ENCODE measurements at regions not wholly inside any gene's neighbourhood (a gene's known extent, or its start where the extent isn't known, plus 50 kb on each side); places are given as distances from the start of the nearest gene placed in this dataset.

GRCh38 chr12:60849723-60850122 is 1253.9 kb downstream of the SLC16A7 start:
- DNase-seq (ENCODE audit: low read depth in 2 of 2): no peak

DNA sequence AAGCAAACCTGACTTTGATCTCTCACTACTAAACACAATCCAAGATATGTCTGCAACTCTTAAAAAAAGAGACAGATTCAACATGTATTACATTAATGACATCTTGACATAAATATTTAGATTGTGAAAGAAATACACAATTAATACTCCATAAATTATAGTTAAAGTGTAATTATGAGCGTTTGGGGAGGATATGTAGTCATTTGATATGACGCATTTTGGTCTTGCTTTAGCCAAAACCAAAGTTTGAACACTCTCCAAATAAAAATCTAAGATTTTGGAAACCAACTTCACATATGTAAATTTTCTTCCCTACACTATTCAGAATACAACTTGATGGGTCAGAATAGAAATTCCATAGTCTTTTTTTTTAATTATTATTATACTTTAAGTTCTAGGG is 1257.6 kb downstream of the SLC16A7 start:
- no peak for DNase-seq (ENCODE audit: low read depth in 2 of 2)

DNA sequence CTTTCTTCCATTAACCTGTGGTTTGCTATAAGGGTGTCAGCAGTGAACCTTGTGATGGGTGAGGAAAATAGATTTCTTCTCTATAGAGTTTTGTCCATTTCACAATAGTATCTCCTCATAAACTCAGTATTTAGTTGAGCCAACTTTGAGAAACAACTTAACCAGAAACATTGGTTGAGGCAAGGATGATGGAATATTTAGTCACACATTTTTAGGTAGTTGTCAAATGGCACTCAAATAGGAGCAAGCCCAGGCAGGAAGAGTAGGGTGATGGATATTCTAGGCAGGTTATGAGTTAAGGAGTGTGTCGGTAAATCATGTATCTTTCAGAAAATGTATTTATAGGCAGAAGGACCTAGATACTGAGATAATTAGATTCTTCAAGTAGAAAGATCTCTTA is 1267.6 kb downstream of the SLC16A7 start:
- no peak for DNase-seq (ENCODE audit: low read depth in 2 of 2)

- DNase-seq (ENCODE audit: low read depth in 2 of 2): no peak
These were observed 1276.4 kb downstream of the SLC16A7 start for GRCh38 chr12:60872219-60872618.

GRCh38 chr12:60872850-60873713 is 1277.3 kb downstream of the SLC16A7 start:
- DNase-seq (ENCODE audit: low read depth in 2 of 2): no peak

- no peak for DNase-seq (ENCODE audit: low read depth in 2 of 2)
These were observed 1278.3 kb downstream of the SLC16A7 start for GRCh38 chr12:60874091-60874490.

- no peak for DNase-seq (ENCODE audit: low read depth in 2 of 2)
These were observed 1325.1 kb downstream of the SLC16A7 start for GRCh38 chr12:60920841-60921495.

- DNase-seq (ENCODE audit: low read depth in 2 of 2): no peak
These were observed 1325.7 kb downstream of the SLC16A7 start for GRCh38 chr12:60921541-60921940.

DNA sequence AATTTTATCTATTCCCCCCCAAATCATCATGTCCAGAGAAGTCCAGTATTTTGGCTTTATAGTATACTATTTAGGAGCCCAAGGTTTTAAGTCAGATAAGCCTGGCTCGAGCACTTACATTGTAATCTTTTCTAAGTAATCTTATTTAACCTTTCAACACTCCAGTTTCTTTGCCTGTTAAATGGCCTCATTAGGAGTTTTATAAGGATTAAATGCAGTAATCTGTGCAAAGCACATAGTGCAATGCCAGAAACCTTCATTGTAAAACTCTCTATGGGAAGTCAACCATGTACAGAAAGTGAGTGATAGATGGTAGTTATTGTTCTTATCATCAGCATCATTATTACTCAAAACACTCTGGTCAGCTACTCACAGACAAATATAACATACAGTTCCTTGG is 1330.4 kb downstream of the SLC16A7 start:
- no peak for DNase-seq (ENCODE audit: low read depth in 2 of 2)

GRCh38 chr12:60930151-60930550 is 1330.1 kb upstream of the USP15 start:
- no peak for DNase-seq (ENCODE audit: low read depth in 2 of 2)

GRCh38 chr12:60935981-60936761 is 1324.0 kb upstream of the USP15 start:
- no peak for DNase-seq (ENCODE audit: low read depth in 2 of 2)

- DNase-seq (ENCODE audit: low read depth in 2 of 2): no peak
These were observed 1312.7 kb upstream of the USP15 start for GRCh38 chr12:60947533-60947932.

GRCh38 chr12:60967128-60967527 is 1293.1 kb upstream of the USP15 start:
- no peak for DNase-seq (ENCODE audit: low read depth in 2 of 2)

- no peak for DNase-seq (ENCODE audit: low read depth in 2 of 2)
These were observed 1282.2 kb upstream of the USP15 start for GRCh38 chr12:60977966-60978365.

- DNase-seq (ENCODE audit: low read depth in 2 of 2): no peak
These were observed 1279.6 kb upstream of the USP15 start for GRCh38 chr12:60980558-60980957.

- no peak for DNase-seq (ENCODE audit: low read depth in 2 of 2)
These were observed 1278.7 kb upstream of the USP15 start for GRCh38 chr12:60981473-60981872.

GRCh38 chr12:60992087-60992486 is 1268.1 kb upstream of the USP15 start:
- no peak for DNase-seq (ENCODE audit: low read depth in 2 of 2)

DNA sequence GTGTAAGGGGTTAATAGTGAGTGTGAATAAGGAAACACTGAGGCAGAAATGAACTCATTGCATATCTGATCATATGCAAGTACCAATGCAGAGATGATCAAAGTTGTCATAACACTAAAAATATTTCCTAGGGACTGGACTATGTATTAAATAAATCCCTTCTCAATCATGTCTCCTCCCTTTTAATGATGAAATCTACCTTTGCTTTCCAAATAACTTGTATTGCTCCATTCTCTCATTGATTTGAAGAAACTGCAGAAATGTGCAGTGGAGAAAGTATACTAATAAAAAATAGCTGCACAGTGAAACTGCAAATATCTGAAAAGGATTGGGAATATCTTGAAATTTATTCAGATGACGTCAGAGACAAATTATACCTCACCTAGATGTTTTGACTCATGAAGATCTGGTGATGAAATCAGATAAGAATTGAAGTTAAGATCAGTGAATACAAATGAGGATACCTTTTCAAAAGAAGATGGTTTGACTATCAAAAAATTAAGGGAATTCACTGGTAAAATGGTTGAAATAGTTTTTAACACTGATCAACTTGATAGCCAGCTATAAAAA is 1264.9 kb upstream of the USP15 start:
- DNase-seq (ENCODE audit: low read depth in 2 of 2): no peak

GRCh38 chr12:60997869-60998378 is 1262.3 kb upstream of the USP15 start:
- no peak for DNase-seq (ENCODE audit: low read depth in 2 of 2)

GRCh38 chr12:61009192-61009591 is 1251.0 kb upstream of the USP15 start:
- no peak for DNase-seq (ENCODE audit: low read depth in 2 of 2)

DNA sequence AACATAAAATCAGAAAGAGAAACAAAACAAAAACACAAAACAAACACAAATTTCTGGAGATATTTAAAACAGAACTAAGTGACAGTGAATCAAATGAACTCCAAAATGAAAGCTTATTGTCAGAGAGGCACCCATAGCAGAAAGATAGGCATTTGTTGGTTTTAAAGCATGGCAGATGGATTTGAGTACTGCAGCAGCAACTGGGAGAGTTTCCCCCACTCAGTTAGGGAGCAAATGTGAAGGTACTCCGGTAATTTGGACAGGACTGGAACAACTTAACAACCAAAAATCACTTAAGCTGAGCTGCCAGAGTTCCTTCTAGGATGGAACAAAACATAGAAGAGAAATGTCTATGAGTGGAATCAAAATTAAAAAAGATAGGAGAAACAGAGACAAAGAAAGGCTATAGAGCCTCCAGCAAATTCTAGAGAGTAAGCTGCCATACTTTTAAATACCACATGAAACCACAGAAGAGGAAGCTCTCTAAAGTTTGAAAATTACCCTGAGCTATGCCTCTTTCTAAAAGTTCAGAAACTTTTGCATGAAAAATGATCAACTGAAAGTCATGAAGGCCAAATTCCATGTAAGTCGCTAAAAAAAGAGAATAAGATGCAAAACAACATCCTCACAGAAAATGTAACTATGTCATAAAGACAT is 1248.3 kb upstream of the USP15 start:
- DNase-seq (ENCODE audit: low read depth in 2 of 2): no peak

Measured in fibroblast of skin of left biceps (primary cell).